ELR (cell line): ENCODE measurements at regions not wholly inside any gene's neighbourhood (a gene's known extent, or its start where the extent isn't known, plus 50 kb on each side); places are given as distances from the start of the nearest gene placed in this dataset.

Experiments
- DNase-seq: peaks from one replicate; pipeline ENCODE4 v3.0.0-alpha.2; 2015; ENCODE audit warnings: low read depth

DNA sequence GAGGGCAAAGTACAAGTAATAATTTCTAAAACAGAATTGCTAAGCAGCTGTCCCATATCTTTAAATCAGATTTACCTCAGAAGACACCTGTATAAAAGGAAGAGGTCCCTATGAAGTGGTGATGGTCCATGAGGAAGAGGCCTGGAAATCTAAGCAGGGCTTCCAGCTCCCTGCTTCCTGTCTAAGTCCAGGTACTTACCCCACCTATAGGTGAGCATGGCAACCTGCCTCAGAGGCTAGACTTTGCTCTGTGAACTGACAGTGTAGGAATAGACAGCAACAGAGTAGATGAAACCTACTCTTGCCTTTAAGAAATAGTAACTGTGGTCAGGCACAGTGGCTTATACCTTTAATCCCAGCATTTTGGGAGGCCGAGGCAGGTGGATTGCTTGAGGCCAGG is 55.8 kb upstream of the ARRDC3 start:
- DNase-seq = no peak

DNA sequence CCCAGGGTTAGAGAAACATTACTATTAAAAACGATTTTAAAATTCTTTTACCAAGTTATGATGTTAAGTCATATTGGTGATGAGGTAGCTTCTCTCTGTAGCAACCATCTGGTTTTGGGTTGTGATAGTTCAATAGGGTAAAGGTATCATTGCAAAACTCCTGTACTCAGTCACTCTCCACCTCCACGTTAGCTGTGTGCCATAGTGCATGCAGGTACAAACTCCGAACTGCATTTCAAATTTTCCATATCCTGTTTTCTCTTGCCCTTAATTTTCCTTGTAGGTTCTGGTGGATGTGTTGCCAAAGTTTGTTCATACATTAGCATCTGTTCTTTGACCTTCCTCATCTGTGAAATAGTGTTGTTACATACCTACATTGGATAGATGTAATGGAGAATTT is 53.1 kb upstream of the ARRDC3 start:
- no peak for DNase-seq

DNA sequence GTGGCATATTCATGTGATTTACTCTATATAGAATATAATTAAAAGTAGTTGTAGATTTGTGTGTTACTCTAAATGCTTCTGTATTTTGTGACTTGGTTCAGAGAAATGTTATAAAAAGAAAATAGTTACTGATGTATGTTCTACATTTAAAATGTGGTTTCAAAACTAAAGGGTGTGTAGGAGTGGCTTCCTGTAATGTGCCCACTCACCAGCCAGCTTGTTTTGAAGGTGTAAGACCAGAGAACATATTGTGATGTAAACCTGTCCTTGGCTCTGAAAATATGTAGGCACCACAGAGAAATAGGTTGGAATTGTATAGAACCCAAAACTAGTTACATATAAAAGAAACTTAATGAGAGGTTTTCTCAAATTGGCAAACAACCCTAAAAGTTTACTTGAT is 51.2 kb upstream of the ARRDC3 start:
- DNase-seq = no peak

DNA sequence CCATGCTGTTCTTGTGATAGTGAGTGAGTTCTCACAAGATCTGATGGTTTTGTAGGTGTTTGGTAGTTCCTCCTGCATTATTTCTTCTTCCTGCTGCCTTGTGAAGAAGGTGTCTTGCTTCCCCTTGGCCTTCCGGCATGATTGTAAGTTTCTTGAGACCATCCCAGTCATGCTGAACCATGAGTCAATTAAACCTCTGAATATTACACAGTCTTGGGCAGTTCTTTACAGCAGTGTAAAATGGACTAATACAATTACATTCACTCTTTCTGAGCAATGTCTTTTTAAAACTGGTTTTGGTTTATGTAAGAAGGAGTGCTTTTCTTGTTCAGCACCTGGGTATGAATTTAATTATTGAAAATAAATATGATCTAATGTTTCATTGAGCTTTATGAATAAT is 50.7 kb upstream of the ARRDC3 start:
- DNase-seq = no peak
